HUES6 (cell line): ENCODE measurements at regions not wholly inside any gene's neighbourhood (a gene's known extent, or its start where the extent isn't known, plus 50 kb on each side); places are given as distances from the start of the nearest gene placed in this dataset.

ENCODE experiments used
- H3K27ac ChIP-seq: 2 replicates; pipeline ENCODE4 v1.7.0; 2013; ENCODE audit warnings: low read depth, mild to moderate bottlenecking, low read length, inconsistent platforms
- H3K27me3 ChIP-seq: 2 replicates; pipeline ENCODE4 v1.6.1; 2013; ENCODE audit warnings: low read length; ENCODE audit not compliant: control insufficient read depth, insufficient read depth
- H3K36me3 ChIP-seq: 2 replicates; pipeline ENCODE4 v1.6.1; 2013; ENCODE audit warnings: low read length; ENCODE audit not compliant: control insufficient read depth, insufficient read depth
- H3K4me1 ChIP-seq: 2 replicates; pipeline ENCODE4 v1.6.1; 2013; ENCODE audit warnings: low read length; ENCODE audit not compliant: control insufficient read depth, insufficient read depth
- H3K4me3 ChIP-seq: 2 replicates; pipeline ENCODE4 v1.5.1; 2013; ENCODE audit warnings: low read depth, low read length
- H3K9ac ChIP-seq: one replicate; pipeline ENCODE4 v1.6.1; 2013; ENCODE audit warnings: mild to moderate bottlenecking, low read length
- H3K9me3 ChIP-seq: 2 replicates; pipeline ENCODE4 v1.6.1; 2013; ENCODE audit warnings: low read depth, low read length; ENCODE audit not compliant: control insufficient read depth, insufficient read depth

- no peak overlapping the region for H3K4me3 ChIP-seq
- H3K4me1 ChIP-seq = peaks cover 13% of the 10 kb centered on the region
- H3K27me3 ChIP-seq = no peaks in the 10 kb centered on the region
- H3K27ac ChIP-seq = no peak overlapping the region
- H3K9me3 ChIP-seq = peaks cover 2% of the 10 kb centered on the region; the same call in 1 of the 2 replicates
- H3K9ac ChIP-seq = no peak overlapping the region
- H3K36me3 ChIP-seq = no peaks in the 10 kb centered on the region
These were observed 317.9 kb downstream of the PCNX1 start for GRCh38 chr14:71225113-71225512.

- peaks cover 6% of the 10 kb centered on the region; the same call in 1 of the 2 replicates for H3K4me1 ChIP-seq
- no peaks in the 10 kb centered on the region for H3K9me3 ChIP-seq
- no peak overlapping the region for H3K27ac ChIP-seq
- no peak overlapping the region for H3K9ac ChIP-seq
- no peaks in the 10 kb centered on the region for H3K36me3 ChIP-seq
- H3K4me3 ChIP-seq = no peak overlapping the region
- H3K27me3 ChIP-seq = no peaks in the 10 kb centered on the region
These were observed 321.5 kb downstream of the PCNX1 start for GRCh38 chr14:71228711-71229110.

GRCh38 chr14:71229875-71230274 lies 322.6 kb downstream of the PCNX1 start:
- Histone ChIP-seq H3K4me1 (peaks cover 6% of the 10 kb centered on the region; the same call in 1 of the 2 replicates), H3K27me3 (no peaks in the 10 kb centered on the region), H3K4me3 (no peak overlapping the region), H3K9ac (no peak overlapping the region), H3K36me3 (no peaks in the 10 kb centered on the region), H3K27ac (no peak overlapping the region), H3K9me3 (no peaks in the 10 kb centered on the region)

- no peaks in the 10 kb centered on the region for H3K36me3 ChIP-seq
- H3K27me3 ChIP-seq = no peaks in the 10 kb centered on the region
- H3K27ac ChIP-seq = no peak overlapping the region
- no peaks in the 10 kb centered on the region for H3K9me3 ChIP-seq
- no peak overlapping the region for H3K9ac ChIP-seq
- peaks cover 6% of the 10 kb centered on the region; the same call in 1 of the 2 replicates for H3K4me1 ChIP-seq
- no peak overlapping the region for H3K4me3 ChIP-seq
These were observed 323.6 kb downstream of the PCNX1 start for GRCh38 chr14:71230897-71231296.

GRCh38 chr14:71231521-71232393 lies 324.5 kb downstream of the PCNX1 start:
- Histone ChIP-seq H3K27ac (no peak overlapping the region), H3K27me3 (no peaks in the 10 kb centered on the region), H3K4me3 (no peak overlapping the region), H3K36me3 (no peaks in the 10 kb centered on the region), H3K9me3 (no peaks in the 10 kb centered on the region), H3K9ac (no peak overlapping the region), H3K4me1 (peaks cover 6% of the 10 kb centered on the region; the same call in 1 of the 2 replicates)

- Histone ChIP-seq H3K4me1 (peaks cover 6% of the 10 kb centered on the region; the same call in 1 of the 2 replicates), H3K27ac (no peak overlapping the region), H3K36me3 (no peaks in the 10 kb centered on the region), H3K9me3 (no peaks in the 10 kb centered on the region), H3K27me3 (no peaks in the 10 kb centered on the region), H3K9ac (no peak overlapping the region), H3K4me3 (no peak overlapping the region)
These were observed 325.2 kb downstream of the PCNX1 start for GRCh38 chr14:71232506-71232905.

GRCh38 chr14:71235875-71236274 lies 328.6 kb downstream of the PCNX1 start:
- Histone ChIP-seq H3K27ac (no peak overlapping the region), H3K4me3 (no peak overlapping the region)

GRCh38 chr14:71236487-71236886 lies 329.2 kb downstream of the PCNX1 start:
- H3K4me1 ChIP-seq = peaks cover 2% of the 10 kb centered on the region; the same call in 1 of the 2 replicates
- H3K4me3 ChIP-seq = no peak overlapping the region
- no peaks in the 10 kb centered on the region for H3K27me3 ChIP-seq
- no peak overlapping the region for H3K27ac ChIP-seq
- H3K36me3 ChIP-seq = no peaks in the 10 kb centered on the region
- no peaks in the 10 kb centered on the region for H3K9me3 ChIP-seq
- no peak overlapping the region for H3K9ac ChIP-seq

More at GRCh38 chr14:71235875-71236274, 328.6 kb downstream of the PCNX1 start:
- Histone ChIP-seq H3K27me3 (no peaks in the 10 kb centered on the region), H3K4me1 (peaks cover 6% of the 10 kb centered on the region; the same call in 1 of the 2 replicates), H3K36me3 (no peaks in the 10 kb centered on the region), H3K9ac (no peak overlapping the region), H3K9me3 (no peaks in the 10 kb centered on the region)

- Histone ChIP-seq H3K4me3 (no peak overlapping the region), H3K9ac (no peak overlapping the region), H3K27ac (no peak overlapping the region), H3K36me3 (no peaks in the 10 kb centered on the region), H3K4me1 (no peaks in the 10 kb centered on the region), H3K9me3 (no peaks in the 10 kb centered on the region), H3K27me3 (no peaks in the 10 kb centered on the region)
These were observed 330.3 kb downstream of the PCNX1 start for GRCh38 chr14:71237556-71237955.

- Histone ChIP-seq H3K27ac (no peak overlapping the region), H3K36me3 (no peaks in the 10 kb centered on the region), H3K9ac (no peak overlapping the region), H3K27me3 (no peaks in the 10 kb centered on the region), H3K9me3 (no peaks in the 10 kb centered on the region), H3K4me1 (no peaks in the 10 kb centered on the region), H3K4me3 (no peak overlapping the region)
These were observed 331.6 kb downstream of the PCNX1 start for GRCh38 chr14:71238835-71239234.

- H3K36me3 ChIP-seq = no peaks in the 10 kb centered on the region
- H3K27me3 ChIP-seq = no peaks in the 10 kb centered on the region
- H3K27ac ChIP-seq = no peak overlapping the region
- H3K9me3 ChIP-seq = no peaks in the 10 kb centered on the region
- no peak overlapping the region for H3K4me3 ChIP-seq
- H3K9ac ChIP-seq = no peak overlapping the region
- H3K4me1 ChIP-seq = no peaks in the 10 kb centered on the region
These were observed 332.9 kb downstream of the PCNX1 start for GRCh38 chr14:71240171-71240570.
